ENCODE measurements at regions not wholly inside any gene's neighbourhood (a gene's known extent, or its start where the extent isn't known, plus 50 kb on each side); places are given as distances from the start of the nearest gene placed in this dataset.

GRCh38 chr2:186940463-186940862 lies 91.5 kb upstream of the ZSWIM2 start:
- no peak for DNase-seq
- Histone ChIP-seq H4K8ac (replicated peaks; ENCODE audit: insufficient read length, low read depth, low read length) (no peak overlapping the region), H2AFZ (ENCODE audit: low read length) (no peak overlapping the region), H3T11ph (ENCODE audit: low read length) (no peak overlapping the region), H4K5ac (ENCODE audit: insufficient read length, low read depth, low read length) (no peak overlapping the region), H4K91ac (ENCODE audit: insufficient read length, low read depth, low read length) (no peak overlapping the region), H2BK12ac (ENCODE audit: insufficient read length, low read depth, low read length) (no peak overlapping the region), H2BK20ac (ENCODE audit: low read depth, low read length, poor library complexity, severe bottlenecking) (no peak overlapping the region), H3K4ac (ENCODE audit: low read depth, low read length) (no peak overlapping the region), H3K56ac (ENCODE audit: insufficient read length, low read depth, low read length) (no peak overlapping the region), H3K79me2 (ENCODE audit: insufficient read depth, low read length) (no peaks in the 10 kb centered on the region), H2BK15ac (ENCODE audit: low read depth, low read length) (no peak overlapping the region), H2BK120ac (ENCODE audit: low read depth, low read length, poor library complexity, severe bottlenecking) (no peak overlapping the region), H3K4me2 (ENCODE audit: insufficient read depth, insufficient read length, low read length) (no peak overlapping the region), H2AK5ac (ENCODE audit: insufficient read length, low read length) (no peak overlapping the region), H3K27me3 (ENCODE audit: insufficient read depth, low read length) (no peaks in the 10 kb centered on the region), H3K27ac (ENCODE audit: insufficient read length, low read depth, low read length) (no peak overlapping the region), H3K23ac (ENCODE audit: insufficient read length, low read depth, low read length) (no peak overlapping the region), H2BK5ac (ENCODE audit: insufficient read length, low read length) (no peak overlapping the region), H3K9ac (ENCODE audit: extremely low read depth, insufficient read length, low read length) (no peak overlapping the region), H3K79me1 (ENCODE audit: insufficient read depth, low read depth, low read length, poor library complexity, severe bottlenecking) (no peaks in the 10 kb centered on the region), H3K18ac (ENCODE audit: insufficient read length, low read depth, low read length) (no peak overlapping the region), H3K14ac (ENCODE audit: insufficient read depth, low read length) (no peak overlapping the region), H3K23me2 (ENCODE audit: insufficient read length, low read depth, low read length, poor library complexity, severe bottlenecking) (no peaks in the 10 kb centered on the region), H3K4me1 (ENCODE audit: insufficient read depth, low read length) (no peaks in the 10 kb centered on the region), H3K9me3 (ENCODE audit: control insufficient read depth, low read depth, low read length) (no peaks in the 10 kb centered on the region), H4K20me1 (ENCODE audit: control insufficient read depth, insufficient read depth, insufficient read length) (no peaks in the 10 kb centered on the region)
- H3K27ac Mint-ChIP-seq: no peak overlapping the region
- TF ChIP-seq, protein P1, sequence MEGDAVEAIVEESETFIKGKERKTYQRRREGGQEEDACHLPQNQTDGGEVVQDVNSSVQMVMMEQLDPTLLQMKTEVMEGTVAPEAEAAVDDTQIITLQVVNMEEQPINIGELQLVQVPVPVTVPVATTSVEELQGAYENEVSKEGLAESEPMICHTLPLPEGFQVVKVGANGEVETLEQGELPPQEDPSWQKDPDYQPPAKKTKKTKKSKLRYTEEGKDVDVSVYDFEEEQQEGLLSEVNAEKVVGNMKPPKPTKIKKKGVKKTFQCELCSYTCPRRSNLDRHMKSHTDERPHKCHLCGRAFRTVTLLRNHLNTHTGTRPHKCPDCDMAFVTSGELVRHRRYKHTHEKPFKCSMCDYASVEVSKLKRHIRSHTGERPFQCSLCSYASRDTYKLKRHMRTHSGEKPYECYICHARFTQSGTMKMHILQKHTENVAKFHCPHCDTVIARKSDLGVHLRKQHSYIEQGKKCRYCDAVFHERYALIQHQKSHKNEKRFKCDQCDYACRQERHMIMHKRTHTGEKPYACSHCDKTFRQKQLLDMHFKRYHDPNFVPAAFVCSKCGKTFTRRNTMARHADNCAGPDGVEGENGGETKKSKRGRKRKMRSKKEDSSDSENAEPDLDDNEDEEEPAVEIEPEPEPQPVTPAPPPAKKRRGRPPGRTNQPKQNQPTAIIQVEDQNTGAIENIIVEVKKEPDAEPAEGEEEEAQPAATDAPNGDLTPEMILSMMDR (conservative IDR thresholded peaks at IDR 0.05): no peak
- H3K9me3 Mint-ChIP-seq: no peaks in the 10 kb centered on the region
- H3K4me1 Mint-ChIP-seq: peaks cover 5% of the 10 kb centered on the region in 2 experiments
- no peak overlapping the region for H3K4me3 Mint-ChIP-seq
- no CpG with 5 or more reads among the region's 2 CpGs for WGBS (ENCODE audit: extremely low coverage, insufficient read length, low lambda C conversion rate)
- no peaks in the 10 kb centered on the region for H3K27me3 Mint-ChIP-seq (ENCODE audit: low read depth)
- H3K36me3 Mint-ChIP-seq (ENCODE audit: insufficient read depth in 1 of 3, low read depth in 3 of 3): no peaks in the 10 kb centered on the region
